ENCODE measurements at regions not wholly inside any gene's neighbourhood (a gene's known extent, or its start where the extent isn't known, plus 50 kb on each side); places are given as distances from the start of the nearest gene placed in this dataset.

DNA sequence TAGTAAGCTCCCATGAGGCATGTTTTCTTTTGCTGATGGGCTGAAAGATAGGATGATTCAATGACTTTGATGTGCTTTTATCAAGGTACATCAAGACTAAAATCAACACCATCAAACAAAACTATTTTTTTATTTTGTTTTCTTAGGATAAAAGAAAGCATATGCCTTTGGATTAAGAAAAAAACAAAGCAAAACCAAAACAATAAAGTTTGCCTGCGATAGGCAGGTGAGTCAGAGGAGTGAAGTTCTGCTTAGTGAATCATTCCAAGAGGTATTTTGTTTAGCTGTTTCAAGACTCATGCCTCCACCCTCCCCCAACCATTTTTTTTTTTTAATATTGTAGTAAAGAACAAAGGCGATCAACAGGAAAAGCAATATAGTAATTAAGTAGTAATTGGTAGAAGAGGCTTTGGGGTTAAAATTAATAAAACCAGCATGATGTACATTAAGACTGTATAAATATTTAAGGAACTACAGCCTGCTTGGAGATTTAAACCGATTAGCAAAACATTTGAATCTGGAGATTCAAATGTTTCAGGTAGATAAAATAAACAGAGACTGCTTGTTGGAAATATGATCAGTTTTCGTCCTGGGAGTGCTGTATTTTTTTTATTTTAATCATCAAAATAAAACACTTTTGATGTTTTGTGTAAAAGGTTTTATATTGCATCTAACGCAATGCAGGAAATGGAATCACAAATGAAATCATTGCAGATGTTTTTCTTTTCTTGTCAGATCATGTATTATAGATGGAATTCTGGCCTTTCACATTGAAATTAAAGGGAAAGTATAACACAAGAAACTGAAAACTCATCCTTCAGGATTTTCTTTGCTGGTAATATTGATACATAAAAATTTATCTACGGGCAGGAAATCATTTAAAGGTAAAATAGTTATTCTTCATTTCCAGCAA, 482.3 kb upstream of the MANEA start:
- TF ChIP-seq, protein P1, sequence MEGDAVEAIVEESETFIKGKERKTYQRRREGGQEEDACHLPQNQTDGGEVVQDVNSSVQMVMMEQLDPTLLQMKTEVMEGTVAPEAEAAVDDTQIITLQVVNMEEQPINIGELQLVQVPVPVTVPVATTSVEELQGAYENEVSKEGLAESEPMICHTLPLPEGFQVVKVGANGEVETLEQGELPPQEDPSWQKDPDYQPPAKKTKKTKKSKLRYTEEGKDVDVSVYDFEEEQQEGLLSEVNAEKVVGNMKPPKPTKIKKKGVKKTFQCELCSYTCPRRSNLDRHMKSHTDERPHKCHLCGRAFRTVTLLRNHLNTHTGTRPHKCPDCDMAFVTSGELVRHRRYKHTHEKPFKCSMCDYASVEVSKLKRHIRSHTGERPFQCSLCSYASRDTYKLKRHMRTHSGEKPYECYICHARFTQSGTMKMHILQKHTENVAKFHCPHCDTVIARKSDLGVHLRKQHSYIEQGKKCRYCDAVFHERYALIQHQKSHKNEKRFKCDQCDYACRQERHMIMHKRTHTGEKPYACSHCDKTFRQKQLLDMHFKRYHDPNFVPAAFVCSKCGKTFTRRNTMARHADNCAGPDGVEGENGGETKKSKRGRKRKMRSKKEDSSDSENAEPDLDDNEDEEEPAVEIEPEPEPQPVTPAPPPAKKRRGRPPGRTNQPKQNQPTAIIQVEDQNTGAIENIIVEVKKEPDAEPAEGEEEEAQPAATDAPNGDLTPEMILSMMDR (IDR thresholded peaks at IDR 0.05; ENCODE audit: insufficient read depth, low read length), result no peak
- TF ChIP-seq POLR2AphosphoS5 (IDR thresholded peaks at IDR 0.05; ENCODE audit: low read depth), result no peak
- TF ChIP-seq GABPA (IDR thresholded peaks at IDR 0.05; ENCODE audit: low read depth), result no peak
- TF ChIP-seq, protein P2, sequence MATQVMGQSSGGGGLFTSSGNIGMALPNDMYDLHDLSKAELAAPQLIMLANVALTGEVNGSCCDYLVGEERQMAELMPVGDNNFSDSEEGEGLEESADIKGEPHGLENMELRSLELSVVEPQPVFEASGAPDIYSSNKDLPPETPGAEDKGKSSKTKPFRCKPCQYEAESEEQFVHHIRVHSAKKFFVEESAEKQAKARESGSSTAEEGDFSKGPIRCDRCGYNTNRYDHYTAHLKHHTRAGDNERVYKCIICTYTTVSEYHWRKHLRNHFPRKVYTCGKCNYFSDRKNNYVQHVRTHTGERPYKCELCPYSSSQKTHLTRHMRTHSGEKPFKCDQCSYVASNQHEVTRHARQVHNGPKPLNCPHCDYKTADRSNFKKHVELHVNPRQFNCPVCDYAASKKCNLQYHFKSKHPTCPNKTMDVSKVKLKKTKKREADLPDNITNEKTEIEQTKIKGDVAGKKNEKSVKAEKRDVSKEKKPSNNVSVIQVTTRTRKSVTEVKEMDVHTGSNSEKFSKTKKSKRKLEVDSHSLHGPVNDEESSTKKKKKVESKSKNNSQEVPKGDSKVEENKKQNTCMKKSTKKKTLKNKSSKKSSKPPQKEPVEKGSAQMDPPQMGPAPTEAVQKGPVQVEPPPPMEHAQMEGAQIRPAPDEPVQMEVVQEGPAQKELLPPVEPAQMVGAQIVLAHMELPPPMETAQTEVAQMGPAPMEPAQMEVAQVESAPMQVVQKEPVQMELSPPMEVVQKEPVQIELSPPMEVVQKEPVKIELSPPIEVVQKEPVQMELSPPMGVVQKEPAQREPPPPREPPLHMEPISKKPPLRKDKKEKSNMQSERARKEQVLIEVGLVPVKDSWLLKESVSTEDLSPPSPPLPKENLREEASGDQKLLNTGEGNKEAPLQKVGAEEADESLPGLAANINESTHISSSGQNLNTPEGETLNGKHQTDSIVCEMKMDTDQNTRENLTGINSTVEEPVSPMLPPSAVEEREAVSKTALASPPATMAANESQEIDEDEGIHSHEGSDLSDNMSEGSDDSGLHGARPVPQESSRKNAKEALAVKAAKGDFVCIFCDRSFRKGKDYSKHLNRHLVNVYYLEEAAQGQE (IDR thresholded peaks at IDR 0.05; ENCODE audit: insufficient replicate concordance, low read depth), result no peak
